ENCODE measurements at regions not wholly inside any gene's neighbourhood (a gene's known extent, or its start where the extent isn't known, plus 50 kb on each side); places are given as distances from the start of the nearest gene placed in this dataset.

GRCh38 chr13:111407381-111408131 lies 87.1 kb downstream of the TEX29 start:
- TF ChIP-seq CTCF (IDR thresholded peaks at IDR 0.05; ENCODE audit: low read depth, low read length, poor library complexity, severe bottlenecking) (no peak), EZH2phosphoT487 (IDR thresholded peaks at IDR 0.05; ENCODE audit: borderline replicate concordance, low read length) (no peak)

All from DOHH2 (cell line).